ENCODE measurements at regions not wholly inside any gene's neighbourhood (a gene's known extent, or its start where the extent isn't known, plus 50 kb on each side); places are given as distances from the start of the nearest gene placed in this dataset.

- no peak for TF ChIP-seq HSF1 (IDR thresholded peaks at IDR 0.05; ENCODE audit: low read depth, low read length)
- TF ChIP-seq NR2F1 (conservative IDR thresholded peaks at IDR 0.05), result no peak
- no peak for TF ChIP-seq FOXK2 (IDR thresholded peaks at IDR 0.05)
- TF ChIP-seq TCF12 (IDR thresholded peaks at IDR 0.05; ENCODE audit: low read depth, low read length), result no peak
- no peak for TF ChIP-seq SMAD1 (IDR thresholded peaks at IDR 0.05; ENCODE audit: low read depth, partially characterized antibody)
- TF ChIP-seq ZNF622 (IDR thresholded peaks at IDR 0.05), result no peak
- TF ChIP-seq CBFB (IDR thresholded peaks at IDR 0.05; ENCODE audit: low read depth), result no peak
- TF ChIP-seq BCL3 (IDR thresholded peaks at IDR 0.05; ENCODE audit: borderline replicate concordance, insufficient read depth, low read depth, low read length, poor library complexity, severe bottlenecking), result no peak
- no peak for TF ChIP-seq CHD4 (IDR thresholded peaks at IDR 0.05)
- TF ChIP-seq GATAD2B (conservative IDR thresholded peaks at IDR 0.05; ENCODE audit: low read depth), result no peak
- no peak for TF ChIP-seq RELB (IDR thresholded peaks at IDR 0.05; ENCODE audit: low read depth)
- no peak for TF ChIP-seq ZBED1 (IDR thresholded peaks at IDR 0.05; ENCODE audit: borderline replicate concordance)
These were observed 535.4 kb upstream of the JARID2 start (continued) for GRCh38 chr6:14710421-14710820.

Data from GM12878 (cell line).